ENCODE measurements at regions not wholly inside any gene's neighbourhood (a gene's known extent, or its start where the extent isn't known, plus 50 kb on each side); places are given as distances from the start of the nearest gene placed in this dataset.

DNA sequence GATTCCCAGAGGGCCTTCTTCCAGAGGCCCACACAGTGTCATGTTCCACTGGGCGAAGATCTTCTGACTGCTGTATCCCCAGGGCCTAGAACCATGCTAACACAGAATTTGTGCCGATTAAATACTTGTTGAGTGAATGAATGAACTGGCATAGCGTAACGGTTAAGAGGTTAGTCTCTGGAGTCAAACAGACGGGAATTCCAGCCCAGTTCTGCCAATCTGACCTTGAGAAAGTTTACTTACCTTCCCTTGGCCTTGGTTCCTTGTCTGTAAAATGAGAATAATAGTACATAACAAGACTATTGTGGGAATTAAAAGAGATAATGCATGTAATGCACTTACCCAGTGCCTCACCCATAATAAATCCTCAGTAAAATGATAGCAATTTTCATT, 58.3 kb upstream of the PLAC1 start:
- DNase-seq, result no peak

DNA sequence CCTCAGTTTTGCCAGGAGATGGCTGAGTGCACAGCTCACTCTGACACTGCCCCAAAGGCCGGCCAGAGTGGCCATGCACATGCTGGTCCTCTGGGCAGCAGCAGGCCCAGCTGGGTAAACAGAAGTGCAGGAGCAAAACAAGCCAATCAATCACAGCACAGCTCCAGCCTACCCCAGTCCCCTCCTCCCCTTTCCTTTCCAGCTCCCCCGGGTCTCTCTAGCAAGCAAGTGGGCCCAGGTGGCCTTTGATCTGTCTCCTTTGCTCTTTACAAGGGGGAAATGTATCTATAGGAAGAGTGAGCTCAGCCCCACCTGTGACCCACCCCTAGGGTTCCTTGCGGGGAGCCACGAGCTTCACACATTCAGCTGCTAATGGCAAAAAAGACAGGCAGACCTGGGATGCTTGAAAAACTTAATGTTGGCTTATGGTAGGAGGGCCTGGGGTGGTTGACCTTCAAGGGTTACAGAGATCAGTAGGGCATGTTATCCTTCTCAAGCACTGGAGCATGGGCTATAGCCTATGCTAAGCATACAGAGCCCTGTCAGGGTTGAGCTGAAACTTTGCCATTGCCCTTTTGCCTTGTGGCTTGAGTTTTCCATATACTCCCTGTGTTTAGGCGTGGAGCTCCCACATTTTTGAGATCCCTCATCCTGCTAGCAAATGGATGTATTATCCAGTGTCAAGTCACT, 57.8 kb upstream of the PLAC1 start:
- no peak for DNase-seq

DNA sequence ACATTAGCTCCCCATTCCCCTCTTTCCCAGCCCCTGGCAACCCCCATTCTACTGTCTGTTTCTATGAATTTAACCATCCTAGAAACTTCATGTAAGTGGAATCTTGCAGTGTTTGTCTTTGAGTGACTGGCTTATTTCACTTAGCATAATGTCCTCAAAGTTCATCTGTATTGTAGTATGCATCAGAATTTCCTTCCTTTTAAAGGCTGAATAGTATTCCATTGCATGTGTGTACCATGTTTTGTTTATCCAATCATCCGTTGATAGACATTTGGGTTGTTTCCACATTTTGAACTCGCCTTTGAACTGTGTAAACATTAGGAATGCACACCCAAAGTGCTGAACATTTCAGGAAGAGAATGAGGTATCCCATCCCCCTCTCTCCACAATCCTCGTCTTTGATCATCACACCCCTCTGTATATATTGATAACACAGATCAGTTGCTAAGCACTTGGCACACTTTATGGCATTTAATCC, 56.4 kb upstream of the PLAC1 start:
- DNase-seq, result no peak

DNA sequence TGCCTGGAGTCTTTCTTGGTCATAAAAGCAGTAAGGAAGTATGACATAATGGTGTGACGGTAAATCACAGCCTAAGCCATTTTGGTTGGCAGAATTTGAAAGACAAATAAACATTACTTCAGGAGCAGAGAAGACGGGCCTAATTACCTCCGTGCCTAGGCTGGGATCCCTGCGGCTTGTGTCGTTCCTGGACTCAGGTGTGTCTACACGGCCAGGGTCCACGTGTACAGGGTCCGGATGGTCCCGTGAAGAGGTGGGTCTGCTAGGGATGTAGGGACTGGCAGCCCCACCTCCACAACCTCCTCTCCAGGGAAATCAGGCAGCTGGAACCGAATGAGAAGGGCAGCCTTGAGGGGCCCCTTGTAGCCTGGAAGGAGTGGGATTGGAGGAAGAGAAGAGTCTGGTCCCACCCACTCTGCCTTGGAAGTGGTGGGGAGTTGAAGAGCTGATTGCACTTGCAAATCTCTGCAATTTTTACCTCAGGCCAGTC, 55.4 kb upstream of the PLAC1 start:
- DNase-seq, result no peak

DNA sequence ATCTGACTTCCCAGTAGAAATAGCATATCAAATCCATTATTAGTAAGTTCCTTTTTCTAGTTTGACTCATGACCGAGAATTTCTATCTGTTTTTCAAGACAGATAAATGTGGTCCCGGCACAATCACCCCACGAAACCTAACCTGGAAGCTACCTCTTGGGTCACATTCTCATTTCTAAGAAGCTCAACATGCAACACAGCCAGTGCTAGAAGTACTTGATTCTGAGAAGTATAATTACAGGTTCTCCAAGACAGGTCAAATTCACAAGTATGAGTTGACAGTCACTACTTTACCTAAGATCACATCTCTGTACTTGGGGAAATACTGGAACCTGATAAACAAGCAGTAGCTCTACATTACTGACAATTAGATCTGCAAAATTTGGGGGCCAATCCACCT, 54.0 kb upstream of the PLAC1 start:
- no peak for DNase-seq

DNA sequence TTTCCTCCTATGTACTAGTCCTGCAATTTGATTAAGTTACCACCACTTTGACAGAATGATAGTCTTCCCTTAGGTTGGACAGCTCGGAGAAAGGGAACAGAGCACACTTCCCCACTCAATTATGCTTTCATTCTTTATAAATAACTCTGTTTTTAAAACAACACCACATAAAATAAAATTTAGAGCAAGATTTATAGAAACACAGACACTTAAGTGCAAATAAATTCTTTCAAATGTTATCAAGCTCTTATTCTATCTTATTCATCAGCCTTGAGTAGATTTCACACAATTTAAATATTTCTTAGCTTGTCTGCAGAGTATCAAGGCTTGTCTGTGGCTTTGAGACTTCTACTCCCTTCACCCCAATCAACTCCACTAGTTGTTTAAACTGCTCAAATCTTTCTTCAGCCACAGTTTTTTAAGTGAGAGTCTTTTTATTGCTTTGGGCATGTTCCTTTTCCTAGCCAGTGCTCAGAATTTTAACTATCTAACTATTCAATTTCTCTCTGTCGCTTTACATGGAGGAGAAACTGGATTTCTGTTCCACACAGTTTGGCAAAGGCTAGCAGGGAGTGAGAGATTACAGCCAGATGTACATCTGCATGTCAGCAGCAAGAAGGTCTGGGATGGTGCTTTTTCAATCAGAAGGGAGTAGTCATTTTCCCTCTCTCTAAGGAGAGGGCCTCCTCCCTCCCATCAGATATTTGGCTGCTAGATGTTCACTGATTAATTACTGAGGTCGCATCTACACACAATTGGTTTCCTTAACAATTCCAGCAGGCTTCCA, 53.1 kb upstream of the PLAC1 start:
- DNase-seq, result no peak

Data from AML-193 (cell line).